ENCODE measurements at regions not wholly inside any gene's neighbourhood (a gene's known extent, or its start where the extent isn't known, plus 50 kb on each side); places are given as distances from the start of the nearest gene placed in this dataset.
"Not testable (repeated sequence)": the region's sequence is repeated elsewhere in the genome, so short reads cannot be mapped to it uniquely, and the experiment has no call there.

GRCh38 chr12:88904705-88905104 is 324.4 kb upstream of the KITLG start:
- no peak overlapping the region for H3K4me3 ChIP-seq (ENCODE audit: low read length)
- no peak for TF ChIP-seq ZNF274 (IDR thresholded peaks at IDR 0.05; ENCODE audit: low read depth, low read length)

GRCh38 chr12:88903333-88903732 is 323.1 kb upstream of the KITLG start:
- no peak for TF ChIP-seq ZNF274 (IDR thresholded peaks at IDR 0.05; ENCODE audit: low read depth, low read length)
- H3K4me3 ChIP-seq (ENCODE audit: low read length), result no peak overlapping the region

GRCh38 chr12:88897723-88898122 is 317.5 kb upstream of the KITLG start:
- no peak overlapping the region for H3K4me3 ChIP-seq (ENCODE audit: low read length)
- no peak for TF ChIP-seq ZNF274 (IDR thresholded peaks at IDR 0.05; ENCODE audit: low read depth, low read length)

GRCh38 chr12:88896958-88897357 is 316.7 kb upstream of the KITLG start:
- no peak for TF ChIP-seq ZNF274 (IDR thresholded peaks at IDR 0.05; ENCODE audit: low read depth, low read length)
- H3K4me3 ChIP-seq (ENCODE audit: low read length), result no peak overlapping the region

GRCh38 chr12:88895634-88896033 is 315.4 kb upstream of the KITLG start:
- TF ChIP-seq ZNF274 (IDR thresholded peaks at IDR 0.05; ENCODE audit: low read depth, low read length), result no peak
- no peak overlapping the region for H3K4me3 ChIP-seq (ENCODE audit: low read length)

GRCh38 chr12:88893801-88894200 is 313.5 kb upstream of the KITLG start:
- no peak for TF ChIP-seq ZNF274 (IDR thresholded peaks at IDR 0.05; ENCODE audit: low read depth, low read length)
- H3K4me3 ChIP-seq (ENCODE audit: low read length), result no peak overlapping the region

- H3K4me3 ChIP-seq (ENCODE audit: low read length), result not testable (repeated sequence)
Measured at GRCh38 chr12:88891434-88891833, 311.2 kb upstream of the KITLG start.

- H3K4me3 ChIP-seq (ENCODE audit: low read length), result no peak overlapping the region
- no peak for TF ChIP-seq ZNF274 (IDR thresholded peaks at IDR 0.05; ENCODE audit: low read depth, low read length)
Measured at GRCh38 chr12:88889326-88890110, 309.2 kb upstream of the KITLG start.

- no peak overlapping the region for H3K4me3 ChIP-seq (ENCODE audit: low read length)
- TF ChIP-seq ZNF274 (IDR thresholded peaks at IDR 0.05; ENCODE audit: low read depth, low read length), result no peak
Measured at GRCh38 chr12:88884600-88884999, 304.3 kb upstream of the KITLG start.

- H3K4me3 ChIP-seq (ENCODE audit: low read length), result no peak overlapping the region
- no peak for TF ChIP-seq ZNF274 (IDR thresholded peaks at IDR 0.05; ENCODE audit: low read depth, low read length)
Measured at GRCh38 chr12:88882662-88883061, 302.4 kb upstream of the KITLG start.

- TF ChIP-seq ZNF274 (IDR thresholded peaks at IDR 0.05; ENCODE audit: low read depth, low read length), result no peak
- H3K4me3 ChIP-seq (ENCODE audit: low read length), result no peak overlapping the region
Measured at GRCh38 chr12:88880051-88880450, 299.8 kb upstream of the KITLG start.

- H3K4me3 ChIP-seq (ENCODE audit: low read length), result no peak overlapping the region
- no peak for TF ChIP-seq ZNF274 (IDR thresholded peaks at IDR 0.05; ENCODE audit: low read depth, low read length)
Measured at GRCh38 chr12:88878295-88878694, 298.0 kb upstream of the KITLG start.

GRCh38 chr12:88876857-88877256 is 296.6 kb upstream of the KITLG start:
- TF ChIP-seq ZNF274 (IDR thresholded peaks at IDR 0.05; ENCODE audit: low read depth, low read length), result no peak
- H3K4me3 ChIP-seq (ENCODE audit: low read length), result no peak overlapping the region

- no peak overlapping the region for H3K4me3 ChIP-seq (ENCODE audit: low read length)
- TF ChIP-seq ZNF274 (IDR thresholded peaks at IDR 0.05; ENCODE audit: low read depth, low read length), result no peak
Measured at GRCh38 chr12:88870000-88870737, 289.9 kb upstream of the KITLG start.

GRCh38 chr12:88868050-88868449 is 287.8 kb upstream of the KITLG start:
- no peak for TF ChIP-seq ZNF274 (IDR thresholded peaks at IDR 0.05; ENCODE audit: low read depth, low read length)

More at GRCh38 chr12:88868050-88868449, 287.8 kb upstream of the KITLG start:
- H3K4me3 ChIP-seq (ENCODE audit: low read length), result no peak overlapping the region

Measured in GM08714 (cell line).